Endothelial cell of umbilical vein (primary cell): ENCODE measurements at regions not wholly inside any gene's neighbourhood (a gene's known extent, or its start where the extent isn't known, plus 50 kb on each side); places are given as distances from the start of the nearest gene placed in this dataset.

Source experiments
- BruUV-seq: library from RNA; stranded (reverse); fragments of 400-500 nt; replicated peaks from 2 replicates; lab custom pipeline; 2021; lab: Mats Ljungman, UMichigan
- CTCF ChIA-PET: fragments of 300-600, 350-600 bp; sonication (Branson Sonifier 250); formaldehyde crosslinking; loops from one replicate; lab custom pipeline; 2021; ENCODE audit warnings: antibody characterized with exemption, inconsistent platforms; lab: Charles Lee
- POLR2A ChIA-PET: fragments of 300-600, 350-600 bp; sonication (Branson Sonifier 250); formaldehyde crosslinking; loops from one replicate; lab custom pipeline; 2021; ENCODE audit warnings: antibody characterized with exemption, inconsistent platforms; lab: Charles Lee
- DNase-seq: peaks from one replicate; pipeline ENCODE4 v3.0.0-alpha.2; 2011; ENCODE audit warnings: low read depth, low spot score
- FAIRE-seq: peaks from 2 replicates; lab custom pipeline; 2011; peaks lifted over from hg19 to GRCh38; lab: Jason Lieb, UNC
- H2AFZ ChIP-seq: 2 replicates; pipeline ENCODE4 v1.6.0; 2012; ENCODE audit warnings: low read depth, low read length, control low read depth, inconsistent platforms
- H3K27ac ChIP-seq: 2 replicates; pipeline ENCODE4 v1.5.1; 2011; ENCODE audit warnings: low read depth, mild to moderate bottlenecking, control low read depth, low read length, moderate library complexity; ENCODE audit not compliant: insufficient read depth
- H3K27me3 ChIP-seq, 2 experiments: 2 replicates each; pipeline versions ENCODE4 v1.6.0 to v1.6.1; 2011; ENCODE audit warnings: low read length in 2 of 2, mixed read lengths in 1 of 2; ENCODE audit not compliant: control insufficient read depth in 2 of 2, insufficient read depth in 2 of 2
- H3K36me3 ChIP-seq, 2 experiments: 2 replicates in 1 of 2; 3 replicates in 1 of 2; pipeline ENCODE4 v1.5.1; 2011; ENCODE audit warnings: low read length in 2 of 2, mild to moderate bottlenecking in 1 of 2, moderate library complexity in 1 of 2; ENCODE audit not compliant: control insufficient read depth in 2 of 2, insufficient read depth in 2 of 2; ENCODE audit errors: extremely low read depth in 1 of 2
- H3K4me1 ChIP-seq: 3 replicates; pipeline ENCODE4 v1.5.1; 2011; ENCODE audit warnings: mild to moderate bottlenecking, low read length; ENCODE audit not compliant: control insufficient read depth, insufficient read depth; ENCODE audit errors: extremely low read depth
- H3K4me2 ChIP-seq: 2 replicates; pipeline ENCODE4 v1.6.1; 2011; ENCODE audit warnings: low read length, control low read depth, mixed read lengths; ENCODE audit not compliant: insufficient read depth
- H3K4me3 ChIP-seq, 3 experiments: fragments of 200-600 bp in 1 of 3; sonication (generic), shearing (Covaris generic) in 1 of 3; replicated peaks in 1 of 3; 2 replicates each; pipeline ENCODE4 v1.5.1; 2011 to 2016; ENCODE audit warnings: control low read depth in 3 of 3, low read length in 3 of 3, mild to moderate bottlenecking in 2 of 3, inconsistent platforms in 1 of 3, low read depth in 1 of 3, moderate library complexity in 1 of 3; ENCODE audit not compliant: insufficient read depth in 1 of 3
- H3K79me2 ChIP-seq: 2 replicates; pipeline ENCODE4 v1.6.0; 2012; ENCODE audit warnings: low read length, inconsistent platforms; ENCODE audit not compliant: control insufficient read depth, insufficient read depth
- H3K9ac ChIP-seq: replicated peaks from 2 replicates; pipeline ENCODE3; 2011; ENCODE audit warnings: low read length, control low read depth; ENCODE audit not compliant: insufficient read depth; ENCODE audit errors: extremely low read depth
- H3K9me1 ChIP-seq: replicated peaks from 3 replicates; pipeline ENCODE4 v1.6.0; 2011; ENCODE audit warnings: mild to moderate bottlenecking, low read length; ENCODE audit not compliant: control insufficient read depth, insufficient read depth; ENCODE audit errors: extremely low read depth
- H3K9me3 ChIP-seq: replicated peaks from 2 replicates; pipeline ENCODE4 v1.5.1; 2012; ENCODE audit warnings: low read length, inconsistent platforms; ENCODE audit not compliant: control insufficient read depth, insufficient read depth
- H4K20me1 ChIP-seq: replicated peaks from 2 replicates; pipeline ENCODE3; 2011; ENCODE audit warnings: mild to moderate bottlenecking, low read length; ENCODE audit not compliant: control insufficient read depth, insufficient read depth; ENCODE audit errors: extremely low read depth
- EZH2 ChIP-seq: IDR thresholded peaks from 2 replicates; pipeline ENCODE4 v1.6.1; 2012; ENCODE audit warnings: borderline replicate concordance, low read depth, mild to moderate bottlenecking, moderate library complexity, low read length, inconsistent platforms; ENCODE audit not compliant: severe bottlenecking
- FOS ChIP-seq: IDR thresholded peaks from 2 replicates; pipeline ENCODE4 v1.6.1; 2011; ENCODE audit warnings: mild to moderate bottlenecking, low read length, moderate library complexity, borderline replicate concordance; ENCODE audit not compliant: insufficient read depth
- GATA2 ChIP-seq: IDR thresholded peaks from 2 replicates; pipeline ENCODE4 v1.7.0; 2011; ENCODE audit warnings: low read depth, mild to moderate bottlenecking, moderate library complexity, mixed read lengths, low read length; ENCODE audit not compliant: insufficient read length, insufficient read depth
- JUN ChIP-seq: IDR thresholded peaks from 2 replicates; pipeline ENCODE4 v1.6.1; 2011; ENCODE audit warnings: borderline replicate concordance, low read depth; ENCODE audit not compliant: insufficient read length, insufficient read depth
- MYC ChIP-seq: IDR thresholded peaks from one replicate; pipeline ENCODE4 v1.6.1; 2011; ENCODE audit warnings: mild to moderate bottlenecking, low read depth, low read length
- POLR2A ChIP-seq: IDR thresholded peaks from 2 replicates; pipeline ENCODE4 v1.6.1; 2012; ENCODE audit warnings: low read depth, mild to moderate bottlenecking, control low read depth, low read length
- POLR2AphosphoS5 ChIP-seq: IDR thresholded peaks from 2 replicates; pipeline ENCODE4 v1.6.1; 2012; ENCODE audit warnings: low read depth, mild to moderate bottlenecking, control low read depth, low read length, moderate library complexity; ENCODE audit not compliant: insufficient read depth
- dilution Hi-C: fragments of 300-500 bp; cut with MboI; formaldehyde crosslinking; loops from one replicate; pipeline ENCODE4 v1.15.0; 2019; ENCODE audit warnings: low sequenced_read_pairs; ENCODE audit not compliant: extremely low pct_ligation_motif_present
- intact Hi-C: fragments of 100-400 bp; cut with micrococcal nuclease; formaldehyde crosslinking; loops from one replicate; pipeline ENCODE4 v1.10.0; 2022
- TF ChIP-seq, protein P1 (sequence below), 2 donors: IDR thresholded peaks; 1 replicate in 1 of 2; 2 replicates in 1 of 2; pipeline ENCODE4 v1.5.1; 2011; ENCODE audit warnings: low read length in 2 of 2, mild to moderate bottlenecking in 2 of 2, moderate library complexity in 2 of 2, control low read depth in 1 of 2, inconsistent platforms in 1 of 2, low read depth in 1 of 2; ENCODE audit not compliant: insufficient read depth in 1 of 2; ENCODE audit errors: extremely low read depth in 1 of 2
- TF ChIP-seq, protein P2 (sequence below): IDR thresholded peaks from 2 replicates; pipeline ENCODE4 v1.6.1; 2011; ENCODE audit not compliant: insufficient read depth, insufficient read length

DNA sequence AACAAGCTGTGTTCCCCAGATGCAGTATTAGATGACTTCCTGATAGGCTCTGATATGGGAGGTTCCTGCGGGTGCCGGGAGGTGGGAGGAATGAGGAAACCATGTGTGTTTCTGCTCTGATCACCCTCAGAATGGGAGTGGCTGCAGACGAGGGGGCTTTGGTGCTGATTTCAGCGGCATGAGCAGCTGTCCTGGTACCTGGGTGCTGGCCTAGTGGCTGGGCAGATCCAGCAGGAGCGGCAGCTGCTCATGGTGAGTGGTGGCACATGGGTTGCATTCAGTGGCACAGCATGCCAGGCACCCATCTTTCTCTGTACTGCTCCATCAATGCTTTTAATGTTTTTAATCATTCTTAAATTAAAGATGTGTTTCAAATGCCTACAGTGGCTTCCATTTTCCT, 177.2 kb upstream of the NETO1 start:
- DNase-seq, result no peak
- Histone ChIP-seq H3K9me1 (no peaks in the 10 kb centered on the region), H3K9ac (no peak overlapping the region), H3K79me2 (no peaks in the 10 kb centered on the region), H3K4me1 (no peaks in the 10 kb centered on the region), H3K9me3 (peaks cover 10% of the 10 kb centered on the region), H4K20me1 (no peaks in the 10 kb centered on the region), H2AFZ (no peak overlapping the region), H3K27me3 (no peaks in the 10 kb centered on the region), H3K27ac (no peak overlapping the region), H3K4me2 (no peak overlapping the region), H3K36me3 (no peaks in the 10 kb centered on the region), H3K4me3 (no peak overlapping the region)
- no peak for FAIRE-seq
- ChIA-PET CTCF (no interaction called here), POLR2A (no interaction called here)
- intact Hi-C loops, result no loop called here
- TF ChIP-seq, protein P1, sequence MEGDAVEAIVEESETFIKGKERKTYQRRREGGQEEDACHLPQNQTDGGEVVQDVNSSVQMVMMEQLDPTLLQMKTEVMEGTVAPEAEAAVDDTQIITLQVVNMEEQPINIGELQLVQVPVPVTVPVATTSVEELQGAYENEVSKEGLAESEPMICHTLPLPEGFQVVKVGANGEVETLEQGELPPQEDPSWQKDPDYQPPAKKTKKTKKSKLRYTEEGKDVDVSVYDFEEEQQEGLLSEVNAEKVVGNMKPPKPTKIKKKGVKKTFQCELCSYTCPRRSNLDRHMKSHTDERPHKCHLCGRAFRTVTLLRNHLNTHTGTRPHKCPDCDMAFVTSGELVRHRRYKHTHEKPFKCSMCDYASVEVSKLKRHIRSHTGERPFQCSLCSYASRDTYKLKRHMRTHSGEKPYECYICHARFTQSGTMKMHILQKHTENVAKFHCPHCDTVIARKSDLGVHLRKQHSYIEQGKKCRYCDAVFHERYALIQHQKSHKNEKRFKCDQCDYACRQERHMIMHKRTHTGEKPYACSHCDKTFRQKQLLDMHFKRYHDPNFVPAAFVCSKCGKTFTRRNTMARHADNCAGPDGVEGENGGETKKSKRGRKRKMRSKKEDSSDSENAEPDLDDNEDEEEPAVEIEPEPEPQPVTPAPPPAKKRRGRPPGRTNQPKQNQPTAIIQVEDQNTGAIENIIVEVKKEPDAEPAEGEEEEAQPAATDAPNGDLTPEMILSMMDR (IDR thresholded peaks at IDR 0.05; ENCODE audit: extremely low read depth in 1 of 2, insufficient read depth in 1 of 2, low read depth in 1 of 2, low read length in 2 of 2), result no peak
- no peak for TF ChIP-seq MYC
- TF ChIP-seq FOS, result no peak
- TF ChIP-seq POLR2A, result no peak
- no peak for TF ChIP-seq GATA2
- TF ChIP-seq JUN, result no peak
- no peak for TF ChIP-seq POLR2AphosphoS5
- TF ChIP-seq, protein P2, sequence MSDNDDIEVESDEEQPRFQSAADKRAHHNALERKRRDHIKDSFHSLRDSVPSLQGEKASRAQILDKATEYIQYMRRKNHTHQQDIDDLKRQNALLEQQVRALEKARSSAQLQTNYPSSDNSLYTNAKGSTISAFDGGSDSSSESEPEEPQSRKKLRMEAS, result no peak
- TF ChIP-seq EZH2, result no peak
- no TSS peak for BruUV-seq
- dilution Hi-C loops, result no loop called here
